ENCODE measurements at regions not wholly inside any gene's neighbourhood (a gene's known extent, or its start where the extent isn't known, plus 50 kb on each side); places are given as distances from the start of the nearest gene placed in this dataset.
A peak's percentile ranks its signal among the peaks of the same experiment; 100 is the strongest.

DNA sequence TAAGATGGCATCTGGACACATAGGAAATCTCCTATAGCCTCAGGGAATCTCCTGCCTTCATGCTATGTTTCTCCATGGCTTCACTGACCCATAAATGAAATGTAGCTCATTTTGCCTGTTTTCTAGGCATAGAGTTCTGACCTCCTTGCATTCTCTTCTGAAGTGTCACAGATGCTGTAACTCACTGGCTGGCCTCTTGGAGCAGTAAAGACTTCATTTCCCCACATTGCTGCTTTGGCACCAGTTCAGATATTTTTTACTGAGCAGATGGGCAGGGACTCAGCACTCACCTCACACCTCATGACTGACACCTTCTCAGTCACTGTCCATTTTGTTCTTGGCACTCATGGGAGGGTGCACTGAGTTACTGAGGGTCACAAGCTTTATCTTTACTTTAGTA lies 286.7 kb upstream of the TGFBR2 start:
- Mint-ChIP-seq H3K4me3 (no peak overlapping the region), H3K27me3 (ENCODE audit: insufficient read depth, low read depth, poor library complexity) (no peaks in the 10 kb centered on the region), H3K36me3 (ENCODE audit: low read depth) (peaks cover 5% of the 10 kb centered on the region; the same call in 2 of the 3 replicates), H3K9me3 (peaks cover 3% of the 10 kb centered on the region; the same call in 1 of the 3 replicates), H3K4me1 (0 out of 3 replicates have a peak, but pooled peaks cover 2% of the 10 kb centered on the region), H3K27ac (no peak overlapping the region)
- no peak overlapping the region for H2AFZ ChIP-seq
- H3K27me3 ChIP-seq (ENCODE audit: insufficient read depth), result no peaks in the 10 kb centered on the region
- H3K4me3 ChIP-seq, result no peak overlapping the region
- no peaks in the 10 kb centered on the region for H3K79me2 ChIP-seq (replicated peaks; ENCODE audit: insufficient read depth)
- no peaks in the 10 kb centered on the region for H3K9me2 ChIP-seq (ENCODE audit: insufficient read depth)
- no peaks in the 10 kb centered on the region for H3F3A ChIP-seq (replicated peaks; ENCODE audit: low read depth)
- H4K20me1 ChIP-seq (replicated peaks; ENCODE audit: insufficient read depth), result no peaks in the 10 kb centered on the region
- H3K4me1 ChIP-seq (ENCODE audit: insufficient read depth), result no peaks in the 10 kb centered on the region
- H3K36me3 ChIP-seq (ENCODE audit: insufficient read depth), result no peaks in the 10 kb centered on the region
- no peak overlapping the region for H3K27ac ChIP-seq (ENCODE audit: low read depth)
- ATAC-seq, result peak; percentile 89
- peak; percentile 70 for DNase-seq (ENCODE audit: low spot score)
- TF ChIP-seq NANOG (IDR thresholded peaks at IDR 0.05; ENCODE audit: borderline replicate concordance) (no peak), EZH2 (IDR thresholded peaks at IDR 0.05; ENCODE audit: low read depth, unreplicated experiment) (no peak), JUNB (IDR thresholded peaks at IDR 0.05; ENCODE audit: unreplicated experiment) (no peak)
- TF ChIP-seq, protein P1, sequence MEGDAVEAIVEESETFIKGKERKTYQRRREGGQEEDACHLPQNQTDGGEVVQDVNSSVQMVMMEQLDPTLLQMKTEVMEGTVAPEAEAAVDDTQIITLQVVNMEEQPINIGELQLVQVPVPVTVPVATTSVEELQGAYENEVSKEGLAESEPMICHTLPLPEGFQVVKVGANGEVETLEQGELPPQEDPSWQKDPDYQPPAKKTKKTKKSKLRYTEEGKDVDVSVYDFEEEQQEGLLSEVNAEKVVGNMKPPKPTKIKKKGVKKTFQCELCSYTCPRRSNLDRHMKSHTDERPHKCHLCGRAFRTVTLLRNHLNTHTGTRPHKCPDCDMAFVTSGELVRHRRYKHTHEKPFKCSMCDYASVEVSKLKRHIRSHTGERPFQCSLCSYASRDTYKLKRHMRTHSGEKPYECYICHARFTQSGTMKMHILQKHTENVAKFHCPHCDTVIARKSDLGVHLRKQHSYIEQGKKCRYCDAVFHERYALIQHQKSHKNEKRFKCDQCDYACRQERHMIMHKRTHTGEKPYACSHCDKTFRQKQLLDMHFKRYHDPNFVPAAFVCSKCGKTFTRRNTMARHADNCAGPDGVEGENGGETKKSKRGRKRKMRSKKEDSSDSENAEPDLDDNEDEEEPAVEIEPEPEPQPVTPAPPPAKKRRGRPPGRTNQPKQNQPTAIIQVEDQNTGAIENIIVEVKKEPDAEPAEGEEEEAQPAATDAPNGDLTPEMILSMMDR (conservative IDR thresholded peaks at IDR 0.05; ENCODE audit: low read depth in 2 of 2), result peak; percentile 54 to 67
- H3K4me2 ChIP-seq, result no peak overlapping the region

DNA sequence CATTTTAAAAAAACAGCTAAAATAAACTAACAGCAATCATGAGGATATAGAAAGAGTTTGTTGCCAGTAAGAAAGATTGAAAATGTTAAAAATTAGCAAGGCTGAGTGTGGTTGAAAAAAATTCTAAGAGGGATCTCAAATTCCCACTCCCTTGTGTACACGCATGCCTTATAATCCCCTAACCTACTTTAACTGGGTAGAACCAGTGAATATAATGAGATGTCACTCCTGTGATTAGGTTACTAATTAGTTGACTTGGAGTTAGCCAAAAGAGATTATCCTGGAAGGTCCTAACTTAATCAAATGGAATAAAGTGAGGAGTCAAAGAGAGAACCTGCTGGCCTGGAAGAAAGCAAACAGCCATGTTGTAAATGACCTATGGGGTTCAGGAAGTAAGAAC lies 286.0 kb upstream of the TGFBR2 start:
- Histone ChIP-seq H4K20me1 (replicated peaks; ENCODE audit: insufficient read depth) (no peaks in the 10 kb centered on the region), H3K27me3 (ENCODE audit: insufficient read depth) (no peaks in the 10 kb centered on the region), H3K9me2 (ENCODE audit: insufficient read depth) (no peaks in the 10 kb centered on the region), H3K79me2 (replicated peaks; ENCODE audit: insufficient read depth) (no peaks in the 10 kb centered on the region), H3K4me3 (no peak overlapping the region), H3K4me1 (ENCODE audit: insufficient read depth) (no peaks in the 10 kb centered on the region), H3K4me2 (no peak overlapping the region), H3F3A (replicated peaks; ENCODE audit: low read depth) (no peaks in the 10 kb centered on the region), H3K27ac (ENCODE audit: low read depth) (no peak overlapping the region), H3K36me3 (ENCODE audit: insufficient read depth) (no peaks in the 10 kb centered on the region), H2AFZ (0 out of 2 replicates have a peak overlapping the region, but pooled peaks have one; percentile 0)
- H3K36me3 Mint-ChIP-seq (ENCODE audit: low read depth), result peaks cover 5% of the 10 kb centered on the region; the same call in 2 of the 3 replicates
- H3K4me3 Mint-ChIP-seq, result no peak overlapping the region
- H3K9me3 Mint-ChIP-seq, result peaks cover 3% of the 10 kb centered on the region; the same call in 1 of the 3 replicates
- H3K27me3 Mint-ChIP-seq (ENCODE audit: insufficient read depth, low read depth, poor library complexity), result no peaks in the 10 kb centered on the region
- no peak for ATAC-seq
- DNase-seq (ENCODE audit: low spot score), result no peak
- H3K4me1 Mint-ChIP-seq, result 0 out of 3 replicates have a peak, but pooled peaks cover 2% of the 10 kb centered on the region
- H3K27ac Mint-ChIP-seq, result no peak overlapping the region
- TF ChIP-seq, protein P2, sequence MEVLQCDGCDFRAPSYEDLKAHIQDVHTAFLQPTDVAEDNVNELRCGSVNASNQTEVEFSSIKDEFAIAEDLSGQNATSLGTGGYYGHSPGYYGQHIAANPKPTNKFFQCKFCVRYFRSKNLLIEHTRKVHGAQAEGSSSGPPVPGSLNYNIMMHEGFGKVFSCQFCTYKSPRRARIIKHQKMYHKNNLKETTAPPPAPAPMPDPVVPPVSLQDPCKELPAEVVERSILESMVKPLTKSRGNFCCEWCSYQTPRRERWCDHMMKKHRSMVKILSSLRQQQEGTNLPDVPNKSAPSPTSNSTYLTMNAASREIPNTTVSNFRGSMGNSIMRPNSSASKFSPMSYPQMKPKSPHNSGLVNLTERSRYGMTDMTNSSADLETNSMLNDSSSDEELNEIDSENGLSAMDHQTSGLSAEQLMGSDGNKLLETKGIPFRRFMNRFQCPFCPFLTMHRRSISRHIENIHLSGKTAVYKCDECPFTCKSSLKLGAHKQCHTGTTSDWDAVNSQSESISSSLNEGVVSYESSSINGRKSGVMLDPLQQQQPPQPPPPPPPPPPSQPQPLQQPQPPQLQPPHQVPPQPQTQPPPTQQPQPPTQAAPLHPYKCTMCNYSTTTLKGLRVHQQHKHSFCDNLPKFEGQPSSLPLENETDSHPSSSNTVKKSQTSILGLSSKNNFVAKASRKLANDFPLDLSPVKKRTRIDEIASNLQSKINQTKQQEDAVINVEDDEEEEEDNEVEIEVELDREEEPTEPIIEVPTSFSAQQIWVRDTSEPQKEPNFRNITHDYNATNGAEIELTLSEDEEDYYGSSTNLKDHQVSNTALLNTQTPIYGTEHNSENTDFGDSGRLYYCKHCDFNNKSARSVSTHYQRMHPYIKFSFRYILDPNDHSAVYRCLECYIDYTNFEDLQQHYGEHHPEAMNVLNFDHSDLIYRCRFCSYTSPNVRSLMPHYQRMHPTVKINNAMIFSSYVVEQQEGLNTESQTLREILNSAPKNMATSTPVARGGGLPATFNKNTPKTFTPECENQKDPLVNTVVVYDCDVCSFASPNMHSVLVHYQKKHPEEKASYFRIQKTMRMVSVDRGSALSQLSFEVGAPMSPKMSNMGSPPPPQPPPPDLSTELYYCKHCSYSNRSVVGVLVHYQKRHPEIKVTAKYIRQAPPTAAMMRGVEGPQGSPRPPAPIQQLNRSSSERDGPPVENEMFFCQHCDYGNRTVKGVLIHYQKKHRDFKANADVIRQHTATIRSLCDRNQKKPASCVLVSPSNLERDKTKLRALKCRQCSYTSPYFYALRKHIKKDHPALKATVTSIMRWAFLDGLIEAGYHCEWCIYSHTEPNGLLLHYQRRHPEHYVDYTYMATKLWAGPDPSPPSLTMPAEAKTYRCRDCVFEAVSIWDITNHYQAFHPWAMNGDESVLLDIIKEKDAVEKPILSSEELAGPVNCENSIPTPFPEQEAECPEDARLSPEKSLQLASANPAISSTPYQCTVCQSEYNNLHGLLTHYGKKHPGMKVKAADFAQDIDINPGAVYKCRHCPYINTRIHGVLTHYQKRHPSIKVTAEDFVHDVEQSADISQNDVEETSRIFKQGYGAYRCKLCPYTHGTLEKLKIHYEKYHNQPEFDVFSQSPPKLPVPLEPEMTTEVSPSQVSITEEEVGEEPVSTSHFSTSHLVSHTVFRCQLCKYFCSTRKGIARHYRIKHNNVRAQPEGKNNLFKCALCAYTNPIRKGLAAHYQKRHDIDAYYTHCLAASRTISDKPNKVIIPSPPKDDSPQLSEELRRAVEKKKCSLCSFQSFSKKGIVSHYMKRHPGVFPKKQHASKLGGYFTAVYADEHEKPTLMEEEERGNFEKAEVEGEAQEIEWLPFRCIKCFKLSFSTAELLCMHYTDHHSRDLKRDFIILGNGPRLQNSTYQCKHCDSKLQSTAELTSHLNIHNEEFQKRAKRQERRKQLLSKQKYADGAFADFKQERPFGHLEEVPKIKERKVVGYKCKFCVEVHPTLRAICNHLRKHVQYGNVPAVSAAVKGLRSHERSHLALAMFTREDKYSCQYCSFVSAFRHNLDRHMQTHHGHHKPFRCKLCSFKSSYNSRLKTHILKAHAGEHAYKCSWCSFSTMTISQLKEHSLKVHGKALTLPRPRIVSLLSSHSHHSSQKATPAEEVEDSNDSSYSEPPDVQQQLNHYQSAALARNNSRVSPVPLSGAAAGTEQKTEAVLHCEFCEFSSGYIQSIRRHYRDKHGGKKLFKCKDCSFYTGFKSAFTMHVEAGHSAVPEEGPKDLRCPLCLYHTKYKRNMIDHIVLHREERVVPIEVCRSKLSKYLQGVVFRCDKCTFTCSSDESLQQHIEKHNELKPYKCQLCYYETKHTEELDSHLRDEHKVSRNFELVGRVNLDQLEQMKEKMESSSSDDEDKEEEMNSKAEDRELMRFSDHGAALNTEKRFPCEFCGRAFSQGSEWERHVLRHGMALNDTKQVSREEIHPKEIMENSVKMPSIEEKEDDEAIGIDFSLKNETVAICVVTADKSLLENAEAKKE (CRISPR knock-in tag; IDR thresholded peaks at IDR 0.05), result no peak
- TF ChIP-seq POLR2AphosphoS5 (IDR thresholded peaks at IDR 0.05; ENCODE audit: low read depth) (no peak), JUNB (IDR thresholded peaks at IDR 0.05; ENCODE audit: unreplicated experiment) (no peak), STAT1 (IDR thresholded peaks at IDR 0.05; ENCODE audit: unreplicated experiment) (no peak), CREB1 (CRISPR knock-in tag; IDR thresholded peaks at IDR 0.05; ENCODE audit: low read depth) (no peak), EZH2 (IDR thresholded peaks at IDR 0.05; ENCODE audit: low read depth, unreplicated experiment) (no peak), ZNF331 (CRISPR knock-in tag; IDR thresholded peaks at IDR 0.05; ENCODE audit: low read depth) (no peak)
- TF ChIP-seq, protein P3, sequence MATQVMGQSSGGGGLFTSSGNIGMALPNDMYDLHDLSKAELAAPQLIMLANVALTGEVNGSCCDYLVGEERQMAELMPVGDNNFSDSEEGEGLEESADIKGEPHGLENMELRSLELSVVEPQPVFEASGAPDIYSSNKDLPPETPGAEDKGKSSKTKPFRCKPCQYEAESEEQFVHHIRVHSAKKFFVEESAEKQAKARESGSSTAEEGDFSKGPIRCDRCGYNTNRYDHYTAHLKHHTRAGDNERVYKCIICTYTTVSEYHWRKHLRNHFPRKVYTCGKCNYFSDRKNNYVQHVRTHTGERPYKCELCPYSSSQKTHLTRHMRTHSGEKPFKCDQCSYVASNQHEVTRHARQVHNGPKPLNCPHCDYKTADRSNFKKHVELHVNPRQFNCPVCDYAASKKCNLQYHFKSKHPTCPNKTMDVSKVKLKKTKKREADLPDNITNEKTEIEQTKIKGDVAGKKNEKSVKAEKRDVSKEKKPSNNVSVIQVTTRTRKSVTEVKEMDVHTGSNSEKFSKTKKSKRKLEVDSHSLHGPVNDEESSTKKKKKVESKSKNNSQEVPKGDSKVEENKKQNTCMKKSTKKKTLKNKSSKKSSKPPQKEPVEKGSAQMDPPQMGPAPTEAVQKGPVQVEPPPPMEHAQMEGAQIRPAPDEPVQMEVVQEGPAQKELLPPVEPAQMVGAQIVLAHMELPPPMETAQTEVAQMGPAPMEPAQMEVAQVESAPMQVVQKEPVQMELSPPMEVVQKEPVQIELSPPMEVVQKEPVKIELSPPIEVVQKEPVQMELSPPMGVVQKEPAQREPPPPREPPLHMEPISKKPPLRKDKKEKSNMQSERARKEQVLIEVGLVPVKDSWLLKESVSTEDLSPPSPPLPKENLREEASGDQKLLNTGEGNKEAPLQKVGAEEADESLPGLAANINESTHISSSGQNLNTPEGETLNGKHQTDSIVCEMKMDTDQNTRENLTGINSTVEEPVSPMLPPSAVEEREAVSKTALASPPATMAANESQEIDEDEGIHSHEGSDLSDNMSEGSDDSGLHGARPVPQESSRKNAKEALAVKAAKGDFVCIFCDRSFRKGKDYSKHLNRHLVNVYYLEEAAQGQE (IDR thresholded peaks at IDR 0.05; ENCODE audit: unreplicated experiment), result no peak

All from GM23338 (cell line).